HK-2 (cell line): ENCODE measurements at regions not wholly inside any gene's neighbourhood (a gene's known extent, or its start where the extent isn't known, plus 50 kb on each side); places are given as distances from the start of the nearest gene placed in this dataset.

Source experiments
- DNase-seq: peaks from one replicate; pipeline ENCODE4 v3.0.0-alpha.2; 2018; ENCODE audit not compliant: unreplicated experiment

- no peak for DNase-seq
Measured at GRCh38 chr4:181477591-181477990, 765.6 kb upstream of the TENM3 start.

- DNase-seq = no peak
Measured at GRCh38 chr4:181478656-181479055, 764.5 kb upstream of the TENM3 start.

- no peak for DNase-seq
Measured at GRCh38 chr4:181479141-181479540, 764.1 kb upstream of the TENM3 start.

- no peak for DNase-seq
Measured at GRCh38 chr4:181484396-181484795, 758.8 kb upstream of the TENM3 start.

GRCh38 chr4:181488926-181489325 lies 754.3 kb upstream of the TENM3 start:
- DNase-seq = no peak

- DNase-seq = no peak
Measured at GRCh38 chr4:181498148-181498547, 745.1 kb upstream of the TENM3 start.

GRCh38 chr4:181502611-181503010 lies 740.6 kb upstream of the TENM3 start:
- DNase-seq = no peak

GRCh38 chr4:181503687-181504390 lies 739.4 kb upstream of the TENM3 start:
- DNase-seq = no peak

- DNase-seq = no peak
Measured at GRCh38 chr4:181504924-181505323, 738.3 kb upstream of the TENM3 start.

- DNase-seq = no peak
Measured at GRCh38 chr4:181507180-181507835, 735.9 kb upstream of the TENM3 start.

GRCh38 chr4:181507938-181508337 lies 735.3 kb upstream of the TENM3 start:
- no peak for DNase-seq

- no peak for DNase-seq
Measured at GRCh38 chr4:181508601-181509000, 734.6 kb upstream of the TENM3 start.

- no peak for DNase-seq
Measured at GRCh38 chr4:181509073-181509472, 734.1 kb upstream of the TENM3 start.

- no peak for DNase-seq
Measured at GRCh38 chr4:181517491-181517890, 725.7 kb upstream of the TENM3 start.

GRCh38 chr4:181520790-181521189 lies 722.4 kb upstream of the TENM3 start:
- DNase-seq = no peak

- no peak for DNase-seq
Measured at GRCh38 chr4:181523973-181524372, 719.2 kb upstream of the TENM3 start.

GRCh38 chr4:181524499-181524898 lies 718.7 kb upstream of the TENM3 start:
- DNase-seq = no peak

GRCh38 chr4:181525634-181526033 lies 717.6 kb upstream of the TENM3 start:
- no peak for DNase-seq

- peak; percentile 75 for DNase-seq
Measured at GRCh38 chr4:181528570-181529184, 714.5 kb upstream of the TENM3 start.

GRCh38 chr4:181529537-181529936 lies 713.7 kb upstream of the TENM3 start:
- no peak for DNase-seq

GRCh38 chr4:181536196-181536746 lies 706.9 kb upstream of the TENM3 start:
- DNase-seq = no peak

GRCh38 chr4:181536811-181537434 lies 706.3 kb upstream of the TENM3 start:
- DNase-seq = no peak
